Right atrium auricular region (tissue), 2 donors: ENCODE measurements at regions not wholly inside any gene's neighbourhood (a gene's known extent, or its start where the extent isn't known, plus 50 kb on each side); places are given as distances from the start of the nearest gene placed in this dataset.

Experiments
- DNase-seq: peaks from one replicate; pipeline ENCODE4 v3.0.0-alpha.2; 2019; ENCODE audit warnings: low spot score
- H3K27ac ChIP-seq, 2 donors: fragments of 200-600 bp; sonication (generic); 1 replicate in 1 of 2; 2 replicates in 1 of 2; pipeline ENCODE4 v1.5.1; 2016 to 2019
- H3K27me3 ChIP-seq, 2 donors: fragments of 200-600 bp; sonication (generic); one replicate each; pipeline versions ENCODE4 v1.5.1 to v1.6.0; 2017 to 2019
- H3K36me3 ChIP-seq: fragments of 200-600 bp; sonication (generic); one replicate; pipeline ENCODE4 v1.5.1; 2016
- H3K4me1 ChIP-seq, 2 donors: fragments of 200-600 bp; sonication (generic); one replicate each; pipeline versions ENCODE4 v1.5.1 to v1.6.0; 2017 to 2019
- H3K4me3 ChIP-seq, 2 donors: fragments of 200-600 bp; sonication (generic); 1 replicate in 1 of 2; 2 replicates in 1 of 2; pipeline ENCODE4 v1.5.1; 2017 to 2019; ENCODE audit warnings: mild to moderate bottlenecking in 1 of 2, moderate library complexity in 1 of 2
- H3K9me3 ChIP-seq, 2 donors: fragments of 200-600 bp; sonication (generic); one replicate each; pipeline ENCODE4 v1.5.1; 2019
- TF ChIP-seq, protein P1 (sequence below), 2 donors: fragments of 200-600 bp; sonication (generic); IDR thresholded peaks; one replicate each; pipeline ENCODE4 v1.5.1; 2019; ENCODE audit warnings: antibody characterized with exemption in 2 of 2

- H3K27me3 ChIP-seq: no peaks in the 10 kb centered on the region
- peak overlapping the region; percentile 3 to 21 for H3K27ac ChIP-seq
- peak; percentile 60 for DNase-seq
- peaks cover 0 to 18% of the 10 kb centered on the region in 2 donors for H3K4me1 ChIP-seq
- H3K36me3 ChIP-seq: no peaks in the 10 kb centered on the region
- H3K4me3 ChIP-seq: no peak overlapping the region
- TF ChIP-seq, protein P1, sequence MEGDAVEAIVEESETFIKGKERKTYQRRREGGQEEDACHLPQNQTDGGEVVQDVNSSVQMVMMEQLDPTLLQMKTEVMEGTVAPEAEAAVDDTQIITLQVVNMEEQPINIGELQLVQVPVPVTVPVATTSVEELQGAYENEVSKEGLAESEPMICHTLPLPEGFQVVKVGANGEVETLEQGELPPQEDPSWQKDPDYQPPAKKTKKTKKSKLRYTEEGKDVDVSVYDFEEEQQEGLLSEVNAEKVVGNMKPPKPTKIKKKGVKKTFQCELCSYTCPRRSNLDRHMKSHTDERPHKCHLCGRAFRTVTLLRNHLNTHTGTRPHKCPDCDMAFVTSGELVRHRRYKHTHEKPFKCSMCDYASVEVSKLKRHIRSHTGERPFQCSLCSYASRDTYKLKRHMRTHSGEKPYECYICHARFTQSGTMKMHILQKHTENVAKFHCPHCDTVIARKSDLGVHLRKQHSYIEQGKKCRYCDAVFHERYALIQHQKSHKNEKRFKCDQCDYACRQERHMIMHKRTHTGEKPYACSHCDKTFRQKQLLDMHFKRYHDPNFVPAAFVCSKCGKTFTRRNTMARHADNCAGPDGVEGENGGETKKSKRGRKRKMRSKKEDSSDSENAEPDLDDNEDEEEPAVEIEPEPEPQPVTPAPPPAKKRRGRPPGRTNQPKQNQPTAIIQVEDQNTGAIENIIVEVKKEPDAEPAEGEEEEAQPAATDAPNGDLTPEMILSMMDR (IDR thresholded peaks at IDR 0.05): no peak
- no peaks in the 10 kb centered on the region for H3K9me3 ChIP-seq
Measured at GRCh38 chr2:111618226-111618977, 265.6 kb downstream of the ANAPC1 start.

GRCh38 chr2:111618978-111619902, 264.8 kb downstream of the ANAPC1 start:
- H3K9me3 ChIP-seq: no peaks in the 10 kb centered on the region
- TF ChIP-seq, protein P1 (IDR thresholded peaks at IDR 0.05): no peak
- no peaks in the 10 kb centered on the region for H3K36me3 ChIP-seq
- DNase-seq: no peak
- no peaks in the 10 kb centered on the region for H3K27me3 ChIP-seq
- no peak overlapping the region for H3K27ac ChIP-seq
- peaks cover 0 to 18% of the 10 kb centered on the region in 2 donors for H3K4me1 ChIP-seq
- H3K4me3 ChIP-seq: no peak overlapping the region

DNA sequence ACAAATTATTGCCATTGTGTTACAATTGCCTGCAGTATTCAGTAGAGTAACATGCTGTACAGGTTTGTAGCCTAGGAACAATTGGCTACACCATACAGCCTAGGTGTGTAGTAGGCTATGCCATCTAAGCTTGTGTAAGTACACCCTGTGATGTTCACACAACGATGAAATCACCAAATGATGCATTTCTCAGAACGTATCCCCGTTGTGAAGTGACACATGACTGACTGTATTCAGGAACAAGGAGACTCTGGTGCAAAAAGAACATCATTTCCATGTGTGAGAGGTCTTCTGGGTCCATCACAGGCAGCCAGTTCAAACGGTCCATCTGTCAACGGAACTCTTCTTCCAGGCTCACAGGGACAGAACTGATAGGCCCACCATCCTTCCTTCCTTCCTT, 263.7 kb downstream of the ANAPC1 start:
- H3K27ac ChIP-seq: no peak overlapping the region
- no peaks in the 10 kb centered on the region for H3K36me3 ChIP-seq
- H3K4me1 ChIP-seq: peaks cover 0 to 18% of the 10 kb centered on the region in 2 donors
- no peaks in the 10 kb centered on the region for H3K9me3 ChIP-seq
- H3K4me3 ChIP-seq: no peak overlapping the region
- no peaks in the 10 kb centered on the region for H3K27me3 ChIP-seq
- DNase-seq: no peak
- TF ChIP-seq, protein P1 (IDR thresholded peaks at IDR 0.05): no peak

DNA sequence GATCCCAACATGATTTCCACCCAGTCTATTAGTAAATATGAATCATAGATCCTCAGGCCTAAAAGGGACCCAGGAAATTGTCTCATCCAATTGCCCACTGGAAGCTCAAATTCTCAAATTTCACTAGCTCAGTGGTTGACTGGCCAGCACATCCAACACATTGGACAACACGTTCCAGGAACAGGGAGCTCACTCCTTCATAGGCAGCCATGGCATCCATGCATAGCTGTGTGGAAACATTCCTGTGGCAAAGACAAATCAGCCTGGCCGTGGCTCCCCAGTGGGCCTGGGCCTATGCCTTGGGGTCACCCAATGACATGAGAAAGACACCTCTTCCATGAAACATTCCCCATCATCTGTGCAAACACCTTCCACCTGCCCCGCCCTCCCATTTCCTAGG, 261.1 kb downstream of the ANAPC1 start:
- Histone ChIP-seq H3K27me3 (no peaks in the 10 kb centered on the region), H3K36me3 (no peaks in the 10 kb centered on the region), H3K27ac (no peak overlapping the region), H3K4me3 (no peak overlapping the region), H3K4me1 (peaks cover 0 to 13% of the 10 kb centered on the region in 2 donors), H3K9me3 (peaks cover 0 to 14% of the 10 kb centered on the region in 2 donors)
- no peak for DNase-seq
- TF ChIP-seq, protein P1 (IDR thresholded peaks at IDR 0.05): no peak

GRCh38 chr2:111623380-111623779, 260.6 kb downstream of the ANAPC1 start:
- Histone ChIP-seq H3K27ac (no peak overlapping the region), H3K9me3 (peaks cover 0 to 19% of the 10 kb centered on the region in 2 donors), H3K4me3 (no peak overlapping the region), H3K36me3 (no peaks in the 10 kb centered on the region), H3K27me3 (no peaks in the 10 kb centered on the region), H3K4me1 (peaks cover 0 to 8% of the 10 kb centered on the region in 2 donors)
- DNase-seq: no peak
- TF ChIP-seq, protein P1 (IDR thresholded peaks at IDR 0.05): no peak
